Kasumi-1 (cell line): ENCODE measurements at regions not wholly inside any gene's neighbourhood (a gene's known extent, or its start where the extent isn't known, plus 50 kb on each side); places are given as distances from the start of the nearest gene placed in this dataset.
"Not testable (repeated sequence)": the region's sequence is repeated elsewhere in the genome, so short reads cannot be mapped to it uniquely, and the experiment has no call there.

Experiments used
- DNase-seq, 2 experiments: peaks; one replicate each; lab custom pipeline; 2025; lab: John Stamatoyannopoulos, UW

DNA sequence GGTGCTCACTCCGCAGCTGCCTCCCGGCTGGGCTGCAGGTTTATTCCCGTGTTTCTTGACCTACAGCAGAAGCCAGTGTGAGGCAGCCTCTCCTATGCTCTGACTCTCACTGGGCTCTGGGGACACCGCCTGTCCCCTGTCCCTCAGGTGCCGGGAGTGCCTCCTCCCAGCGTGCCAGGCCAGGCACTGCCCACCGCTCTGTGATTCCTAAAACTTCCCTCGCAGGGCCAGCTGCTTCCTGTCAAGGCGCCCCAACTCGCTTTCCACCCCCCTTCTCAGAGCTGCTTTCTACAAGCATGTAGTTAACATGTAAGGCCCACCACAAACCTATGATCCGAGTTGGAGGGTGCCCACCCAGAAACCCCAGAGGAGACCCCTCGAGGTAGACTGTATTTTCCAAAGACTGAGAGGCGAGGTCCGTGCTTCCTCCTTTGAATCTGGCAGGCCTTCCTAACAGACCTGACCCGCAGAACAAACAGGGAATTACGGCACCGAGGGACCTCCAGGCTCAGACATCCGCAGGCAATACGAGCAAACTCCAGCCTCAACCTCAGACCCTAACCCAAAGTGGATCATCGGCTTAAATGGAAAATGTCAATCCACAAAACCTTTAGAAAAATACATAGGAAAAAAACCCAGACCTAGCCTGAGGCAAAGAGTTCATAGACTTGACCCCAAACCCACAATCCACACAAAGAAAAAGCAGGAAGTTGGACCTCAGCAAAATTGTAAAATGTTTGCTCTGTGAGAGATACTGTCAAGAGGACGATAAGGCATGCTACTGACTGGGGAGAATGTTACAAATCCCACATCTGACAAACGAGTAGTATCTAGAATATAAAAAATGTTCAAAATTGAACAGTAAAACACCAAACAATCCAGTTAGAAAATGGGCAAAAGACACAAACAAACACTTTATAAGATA is 121.3 kb upstream of the IQSEC1 start:
- peak; percentile 17 to 40 for DNase-seq

DNA sequence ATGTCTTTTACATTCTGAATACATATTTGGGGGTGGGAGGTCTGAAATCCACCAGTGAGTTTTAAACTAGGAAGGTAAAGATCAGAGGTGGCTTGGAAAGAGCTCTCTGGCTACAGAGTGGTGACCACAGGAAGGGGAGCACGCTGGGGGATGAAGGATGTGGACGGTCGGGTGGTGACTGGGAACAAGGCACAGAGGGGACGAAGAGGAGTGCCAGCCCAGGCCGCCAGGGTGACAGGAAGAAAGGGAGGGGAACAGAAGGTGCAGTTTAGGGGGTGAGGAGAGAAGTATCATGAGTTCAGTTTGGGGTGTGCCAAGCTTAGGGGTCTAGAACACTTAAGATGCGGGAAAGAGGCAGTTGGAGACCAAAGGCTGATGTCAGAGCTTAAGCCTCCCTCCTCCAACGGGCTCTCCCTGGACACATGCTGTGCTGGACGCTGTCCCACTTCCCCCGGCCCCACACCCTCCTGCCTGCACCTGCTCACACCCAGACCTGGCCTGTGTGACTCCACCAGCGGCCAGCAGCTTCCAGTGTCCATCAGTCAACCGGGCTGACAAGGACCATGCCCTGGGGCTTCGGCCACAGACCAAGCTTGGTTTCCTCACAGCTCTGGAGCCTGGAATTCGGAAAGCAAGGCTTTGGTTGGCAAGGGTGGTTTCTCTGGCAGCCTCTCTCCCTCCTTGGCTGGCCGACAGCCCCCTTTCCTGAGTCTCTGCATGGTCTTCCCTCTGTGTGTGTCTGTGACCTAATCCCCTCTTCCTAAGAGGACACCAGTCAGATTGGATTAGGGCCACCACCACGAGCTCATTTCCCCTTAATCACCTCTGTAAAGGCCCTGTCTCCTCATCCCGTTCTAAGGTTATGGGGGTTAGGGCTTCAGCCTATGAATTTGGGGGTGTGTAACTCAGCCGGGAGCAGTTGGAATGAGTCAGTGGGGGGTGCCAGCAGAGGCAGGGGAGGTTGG is 120.4 kb upstream of the IQSEC1 start:
- no peak for DNase-seq

DNA sequence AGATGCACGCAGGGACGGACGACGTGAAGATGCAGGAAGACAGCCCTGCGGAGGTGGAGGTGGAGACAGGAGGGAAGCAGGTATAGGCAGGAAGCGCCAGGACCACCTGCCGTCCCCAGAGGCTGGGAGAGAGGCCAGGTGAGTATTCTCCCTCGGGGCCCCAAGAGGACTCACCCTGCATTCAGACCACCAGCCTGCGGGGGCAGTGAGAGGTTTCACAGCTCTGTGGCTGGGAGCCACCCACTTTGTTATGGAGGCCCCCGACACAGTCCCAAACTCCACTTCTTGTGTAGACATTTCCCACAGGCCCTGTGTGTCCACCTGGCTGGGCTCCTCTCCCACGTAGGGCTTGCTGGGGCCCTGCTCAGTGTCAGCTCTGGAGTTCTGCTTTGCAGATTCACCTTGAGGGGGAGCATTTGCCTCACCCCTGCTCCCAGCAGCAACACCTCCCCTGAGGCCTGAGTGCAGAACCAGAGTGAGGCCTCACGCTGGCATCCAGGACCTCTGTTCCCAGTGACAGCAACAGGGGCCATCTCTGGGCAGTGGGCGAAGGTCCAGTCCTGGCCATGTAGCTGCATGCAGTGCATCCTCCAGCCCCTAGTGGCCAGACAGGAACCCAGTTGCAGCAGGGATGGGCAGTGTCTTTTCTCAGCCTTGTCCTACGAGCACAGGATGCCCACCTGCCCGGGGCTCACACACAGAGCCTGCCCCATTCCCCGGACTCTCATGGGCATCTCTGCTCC is 119.4 kb upstream of the IQSEC1 start:
- DNase-seq = no peak

DNA sequence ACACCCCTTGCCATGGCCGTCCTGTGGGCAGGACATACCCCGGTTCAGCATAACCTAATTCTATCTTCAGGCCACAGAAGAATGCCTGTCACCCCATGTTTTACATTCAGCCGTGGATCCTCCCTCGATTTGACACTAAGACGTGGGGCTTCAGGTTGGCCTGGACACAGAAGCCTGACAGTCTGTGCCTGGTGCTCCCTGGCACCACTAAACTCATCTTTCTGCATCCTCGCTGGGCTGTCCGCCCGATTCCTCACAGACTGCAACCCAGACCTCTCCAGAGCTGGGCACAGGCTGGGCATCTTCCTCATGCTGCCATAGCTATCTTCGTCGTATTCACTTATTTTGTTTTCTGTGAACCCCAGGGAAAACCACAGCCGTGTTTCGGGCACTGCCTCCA is 117.8 kb upstream of the IQSEC1 start:
- DNase-seq = no peak

DNA sequence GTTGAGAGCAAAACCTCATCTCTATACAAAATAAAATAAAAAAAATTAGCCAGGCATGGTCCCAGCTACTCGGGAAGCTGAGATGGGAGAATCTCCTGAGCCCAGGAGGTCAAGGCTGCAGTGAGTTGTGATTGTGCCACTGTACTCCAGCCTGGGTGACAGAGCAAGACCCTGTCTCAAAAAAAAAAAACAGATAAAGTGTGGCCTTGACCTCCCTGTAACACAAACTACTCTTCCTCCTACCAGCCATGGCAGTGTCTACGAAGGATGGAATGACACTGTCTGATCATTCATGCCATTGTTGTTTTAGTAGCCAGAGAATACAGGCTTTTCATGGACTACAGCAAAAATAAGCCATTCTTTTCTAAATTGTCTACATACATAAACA is 117.1 kb upstream of the IQSEC1 start:
- no peak for DNase-seq

DNA sequence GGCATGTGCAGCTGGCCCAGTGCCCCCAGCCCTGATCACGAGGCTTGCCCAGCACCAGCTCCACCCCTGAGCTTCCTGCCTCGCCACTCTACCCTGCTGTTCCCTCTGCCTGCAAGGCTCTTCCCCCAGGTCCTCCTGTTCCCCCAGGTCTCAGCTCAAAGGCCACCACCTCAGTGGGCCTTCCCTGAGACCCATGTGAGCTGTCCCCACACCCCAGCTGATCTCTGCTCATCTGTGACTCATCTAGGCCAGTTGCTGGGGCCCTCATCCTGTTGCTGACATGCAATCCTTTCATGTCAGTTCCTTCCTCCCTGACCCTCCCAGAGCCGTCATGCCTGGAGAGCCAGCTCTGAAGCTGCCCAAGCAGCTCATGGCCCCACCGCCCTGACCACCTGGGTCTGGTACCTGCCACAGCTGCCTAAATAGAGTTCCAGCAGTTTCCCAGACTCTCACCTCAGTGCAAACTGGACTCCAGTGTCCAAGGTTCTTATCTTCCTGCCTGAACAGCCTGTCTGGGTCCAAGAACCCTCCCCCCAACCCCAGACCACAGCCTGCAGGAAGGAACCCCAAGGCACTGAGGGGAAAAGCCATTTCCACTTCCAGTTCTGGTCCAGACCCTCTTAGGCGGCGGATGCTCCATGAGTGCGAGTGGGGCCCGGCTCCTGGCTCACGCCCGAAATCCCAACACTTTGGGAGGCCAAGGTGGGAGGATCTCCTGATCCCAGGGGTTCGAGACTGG is 116.6 kb upstream of the IQSEC1 start:
- peak; percentile 53 to 54 for DNase-seq

DNA sequence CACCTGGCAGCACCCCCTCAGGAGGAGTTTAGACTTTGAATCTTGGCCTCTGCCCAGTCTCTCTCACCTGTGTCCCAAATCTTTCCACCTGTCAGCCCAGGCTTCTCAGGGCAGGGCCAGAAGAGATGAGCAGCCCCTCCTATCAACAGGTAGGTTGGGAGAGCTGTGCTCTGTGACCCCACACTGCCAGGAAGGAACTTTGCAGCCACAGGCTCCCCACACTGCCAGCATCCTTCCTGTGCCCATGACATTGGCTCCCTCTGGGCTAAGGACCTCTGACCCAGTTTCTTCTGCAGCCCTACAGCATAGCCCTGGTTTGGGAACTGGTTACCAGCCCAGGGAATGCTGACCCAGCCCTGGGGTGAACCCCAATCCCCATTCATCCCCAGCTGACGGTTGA is 115.7 kb upstream of the IQSEC1 start:
- DNase-seq = no peak

DNA sequence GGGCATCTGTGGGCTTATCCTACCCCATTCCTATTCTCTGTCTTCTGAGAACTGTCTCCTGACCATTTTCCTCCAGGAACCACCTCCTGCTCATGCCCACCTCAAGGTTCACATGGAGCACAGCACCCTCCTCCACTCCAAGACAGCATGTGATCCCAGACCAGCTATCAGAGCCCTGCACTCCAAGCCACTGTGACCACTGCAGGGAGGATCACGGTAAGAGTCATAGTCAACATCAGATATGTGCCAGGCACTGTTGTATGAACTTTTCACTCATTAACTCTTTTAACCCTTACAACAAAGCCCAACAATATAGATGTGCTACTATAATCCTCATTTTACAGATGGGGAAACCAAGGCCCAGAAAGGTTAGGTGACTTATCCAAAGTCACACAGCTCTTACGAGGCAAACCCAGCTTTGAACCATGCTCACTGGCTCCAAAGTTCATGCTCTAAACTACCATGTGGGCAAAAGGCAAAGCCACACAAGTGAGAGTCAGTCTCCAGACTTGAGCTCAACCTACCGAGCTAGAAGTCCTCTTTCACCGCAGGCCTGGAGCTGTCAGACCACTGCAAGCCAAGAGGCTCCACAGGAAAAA is 115.1 kb upstream of the IQSEC1 start:
- DNase-seq = no peak

DNA sequence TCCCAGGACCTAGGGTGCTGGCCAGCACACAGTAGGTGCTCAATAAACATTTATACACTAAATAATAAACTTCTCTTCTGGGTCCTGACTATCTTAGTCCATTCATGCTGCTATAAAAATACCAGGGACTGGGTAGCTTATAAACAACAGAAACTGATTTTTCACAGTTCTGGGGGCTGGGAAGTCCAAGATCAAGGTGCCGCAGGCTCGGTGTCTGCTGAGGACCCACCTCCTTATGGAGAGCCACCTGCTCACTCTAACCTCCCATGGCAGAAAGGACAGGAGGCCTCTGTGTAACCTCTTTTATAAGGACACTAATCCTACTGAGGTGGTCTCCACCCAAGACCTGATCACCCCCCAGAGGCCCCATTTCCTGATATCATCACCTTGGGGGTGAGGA is 114.4 kb upstream of the IQSEC1 start:
- DNase-seq = no peak

DNA sequence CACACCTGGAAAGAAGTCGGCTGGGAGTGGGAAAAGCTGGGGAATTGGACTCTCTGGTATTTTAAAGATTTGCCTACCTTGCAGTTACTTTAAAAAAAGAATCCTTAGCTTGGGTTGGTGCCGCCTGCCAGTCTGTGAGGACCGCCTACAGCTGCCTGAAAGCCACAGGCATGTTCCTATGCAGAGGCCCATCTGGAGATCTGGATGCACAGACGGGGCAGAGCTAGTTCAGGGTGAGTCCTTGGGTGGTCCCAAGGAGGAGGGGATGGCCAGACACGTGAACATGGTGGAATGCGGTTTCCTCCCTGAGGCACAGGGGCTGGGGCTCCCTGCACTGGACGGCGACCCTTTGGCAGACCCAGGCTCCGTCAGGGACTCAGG is 113.2 kb upstream of the IQSEC1 start:
- no peak for DNase-seq

DNA sequence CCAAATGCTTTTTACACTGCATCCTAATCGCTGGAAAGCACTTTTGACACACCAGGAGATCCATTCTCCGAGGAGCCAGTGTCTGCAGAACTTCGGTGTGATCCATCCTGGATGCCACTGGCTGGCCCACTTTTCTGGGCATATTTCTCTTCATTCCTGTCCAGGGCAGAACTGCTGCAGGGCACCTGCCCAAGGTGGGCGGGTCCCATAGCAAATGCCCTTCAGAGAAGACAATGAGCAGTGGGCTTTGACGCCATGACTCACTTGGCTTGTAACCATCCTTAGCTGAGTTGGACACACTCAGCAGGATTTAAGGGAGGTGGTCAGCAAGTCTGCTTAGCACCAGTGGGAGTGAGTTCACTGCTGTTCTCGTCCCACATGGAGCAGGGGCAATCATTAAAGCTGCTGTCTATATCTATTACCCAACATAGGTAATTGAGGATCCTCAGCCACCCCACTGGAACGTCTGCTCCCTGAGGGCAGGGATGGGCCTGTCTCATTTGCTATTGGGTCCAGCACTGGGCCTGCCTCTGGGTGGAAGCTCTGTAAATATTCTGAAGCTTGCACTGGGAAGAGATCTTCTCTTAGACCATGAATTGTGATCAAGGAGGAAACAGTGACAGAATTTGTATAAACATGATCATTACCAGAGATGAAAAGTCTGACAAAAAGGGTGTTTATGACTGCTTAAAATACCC is 112.7 kb upstream of the IQSEC1 start:
- no peak for DNase-seq

DNA sequence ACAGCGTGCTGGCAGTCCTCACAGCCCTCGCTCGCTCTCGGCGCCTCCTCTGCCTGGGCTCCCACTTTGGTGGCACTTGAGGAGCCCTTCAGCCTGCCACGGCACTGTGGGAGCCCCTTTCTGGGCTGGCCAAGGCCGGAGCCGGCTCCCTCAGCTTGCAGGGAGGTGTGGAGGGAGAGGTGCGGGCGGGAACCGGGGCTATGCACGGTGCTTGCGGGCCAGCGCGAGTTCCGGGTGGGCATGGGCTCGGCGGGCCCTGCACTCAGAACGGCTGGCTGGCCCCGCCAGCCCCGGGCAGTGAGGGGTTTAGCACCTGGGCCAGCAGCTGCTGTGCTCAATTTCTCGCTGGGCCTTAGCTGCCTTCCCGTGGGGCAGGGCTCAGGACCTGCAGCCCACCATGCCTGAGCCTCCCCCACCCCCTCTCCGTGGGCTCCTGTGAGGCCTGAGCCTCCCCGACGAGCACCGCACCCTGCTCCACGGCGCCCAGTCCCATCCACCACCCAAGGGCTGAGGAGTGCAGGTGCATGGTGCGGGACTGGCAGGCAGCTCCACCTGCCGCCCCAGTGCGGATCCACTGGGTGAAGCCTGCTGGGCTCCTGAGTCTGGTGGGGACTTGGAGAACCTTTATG is 106.5 kb upstream of the IQSEC1 start:
- DNase-seq = not testable (repeated sequence)

DNA sequence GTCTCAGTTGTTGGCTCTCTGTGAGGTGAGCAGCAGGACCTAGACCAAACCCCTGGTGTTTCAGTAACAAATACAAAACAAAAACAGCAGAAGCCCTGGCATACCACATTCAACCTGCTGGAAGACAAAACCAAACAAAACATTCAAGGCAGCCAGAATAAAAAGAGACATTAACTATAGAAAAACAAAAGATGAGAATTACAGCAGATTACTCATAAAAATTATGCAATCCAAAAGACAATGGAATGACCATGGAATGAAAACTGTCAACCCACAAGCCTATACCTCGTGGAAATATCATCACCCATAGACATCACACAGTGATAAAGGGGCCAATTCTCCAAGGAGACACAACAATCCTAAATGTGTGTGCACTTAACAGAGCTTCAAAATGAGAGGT is 106.0 kb upstream of the IQSEC1 start:
- no peak for DNase-seq

DNA sequence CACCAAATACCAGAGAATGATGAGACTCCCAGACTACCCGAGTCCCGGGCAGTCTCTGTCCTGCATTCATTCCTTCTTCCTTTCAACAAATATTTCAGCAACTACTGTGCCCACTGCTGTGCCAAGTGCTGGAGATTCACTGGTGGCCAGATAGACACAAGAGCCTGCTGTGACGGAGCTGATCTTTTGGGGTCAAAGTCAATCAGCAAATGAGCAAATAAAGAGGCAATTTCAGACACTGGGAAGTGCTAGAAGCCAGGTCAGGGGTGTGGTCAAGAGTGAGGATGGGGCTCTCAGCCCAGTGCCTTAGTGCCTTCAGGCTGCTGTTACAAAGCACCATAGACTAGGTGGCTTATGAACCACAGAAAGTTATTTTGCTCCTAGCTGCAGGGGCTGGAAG is 104.9 kb upstream of the IQSEC1 start:
- DNase-seq = no peak

DNA sequence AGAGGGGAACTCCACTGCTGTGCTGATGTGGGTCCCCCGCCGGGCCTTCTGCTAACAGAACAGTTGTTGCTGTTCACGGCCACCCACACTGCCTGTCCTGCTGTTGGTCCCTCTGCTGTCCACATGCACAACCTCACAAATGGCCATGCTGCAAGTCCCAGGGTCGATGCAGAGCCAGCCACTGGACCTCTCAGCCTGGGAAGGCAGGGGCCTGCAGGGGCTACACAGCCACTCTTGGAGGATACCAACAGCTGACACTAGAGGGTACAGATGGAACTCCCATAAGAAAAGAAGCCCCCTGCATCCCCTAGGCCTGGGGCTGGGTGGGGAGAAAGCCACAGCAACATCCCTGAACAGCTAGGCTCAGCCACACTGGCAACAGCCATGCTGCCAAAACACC is 104.4 kb upstream of the IQSEC1 start:
- no peak for DNase-seq

DNA sequence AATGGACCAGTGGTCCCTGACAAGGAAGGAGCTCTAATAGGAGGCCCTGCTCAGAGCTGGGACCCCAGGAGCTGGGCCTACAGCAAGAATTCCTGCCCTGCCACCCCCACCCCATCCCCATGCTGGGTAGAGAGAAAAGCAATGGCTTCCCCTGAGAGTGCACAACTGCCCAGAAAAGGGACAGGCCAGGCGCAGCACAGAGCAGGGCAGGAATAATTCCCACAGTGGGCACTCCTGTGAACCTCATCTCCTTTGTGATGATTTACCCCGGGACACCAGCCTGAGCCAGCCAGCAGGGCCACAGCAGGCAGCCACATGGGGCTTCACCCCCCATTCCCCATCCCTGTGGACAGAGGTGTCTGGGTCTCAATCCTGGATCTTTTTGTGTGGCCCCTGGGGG is 104.0 kb upstream of the IQSEC1 start:
- DNase-seq = no peak

DNA sequence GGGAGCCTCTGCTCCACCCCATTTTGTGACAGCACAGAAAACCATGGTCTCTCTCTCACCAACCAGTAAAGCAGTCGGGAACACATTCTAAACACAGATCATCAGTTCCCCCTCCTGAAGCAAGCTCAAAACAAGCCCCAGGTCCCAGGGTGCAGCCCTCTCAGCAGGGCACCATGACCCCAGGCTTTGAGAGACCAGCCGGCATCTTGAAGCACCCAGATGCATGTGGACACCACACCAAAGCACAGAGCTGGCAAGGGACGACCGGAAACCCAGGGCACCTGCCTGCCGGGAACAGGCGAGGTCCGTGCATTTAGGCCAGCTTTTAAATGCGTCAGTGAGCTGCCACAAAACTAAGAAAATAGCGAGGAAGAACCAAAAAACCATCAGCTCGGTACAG is 103.2 kb upstream of the IQSEC1 start:
- no peak for DNase-seq

DNA sequence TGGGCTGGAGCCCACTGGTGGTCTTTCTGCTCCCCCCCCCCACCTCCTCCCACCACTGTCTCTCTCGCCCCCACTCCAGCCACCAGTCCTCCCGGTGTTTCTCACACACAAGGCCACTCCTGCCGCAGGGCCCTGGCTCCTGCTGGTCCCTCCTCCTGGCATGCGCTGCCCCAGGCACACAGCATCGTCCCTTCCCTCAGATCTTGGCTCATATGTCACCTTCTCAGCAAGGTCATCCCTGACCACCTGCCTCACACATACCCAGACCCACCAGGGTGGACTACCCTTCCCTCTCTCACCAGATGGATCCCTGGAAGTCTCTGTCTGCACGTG is 101.5 kb upstream of the IQSEC1 start:
- DNase-seq = no peak

DNA sequence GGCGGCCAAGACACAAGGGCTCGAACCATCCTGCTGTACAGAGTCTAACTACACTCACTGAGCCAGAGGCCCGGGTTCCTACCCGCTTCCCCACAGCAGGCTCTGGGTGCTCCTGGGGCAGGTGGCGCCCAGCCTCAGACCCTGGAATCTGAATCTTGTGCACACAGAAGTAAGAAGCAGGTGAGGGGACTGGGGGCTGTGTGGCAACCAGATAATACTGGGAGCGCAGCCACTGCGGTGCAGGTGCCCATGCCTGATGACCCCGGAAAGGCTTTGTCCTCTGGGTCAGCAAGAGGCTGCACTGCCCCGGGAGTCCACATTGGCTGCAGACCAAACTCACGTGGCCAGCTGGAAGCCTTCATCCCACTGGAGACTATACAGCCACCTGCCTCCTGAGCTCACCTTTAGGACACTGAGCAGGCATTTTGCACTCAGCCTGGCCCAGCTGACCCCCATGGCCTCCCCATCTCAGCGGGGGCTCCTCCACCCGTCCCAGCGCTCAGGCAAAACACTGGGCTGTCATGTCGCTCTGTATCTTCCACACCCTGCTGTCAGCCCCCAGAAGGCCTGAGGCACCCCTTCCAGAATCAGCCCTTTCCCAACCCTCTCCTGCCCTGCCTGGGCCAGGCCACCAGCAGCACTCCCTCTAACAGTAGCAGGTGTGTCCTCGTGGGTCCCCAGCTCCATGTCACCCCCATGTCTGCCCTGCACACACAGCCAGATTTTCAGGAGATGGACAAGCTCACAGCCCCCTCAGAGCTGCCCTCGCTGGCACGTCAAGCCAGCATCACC is 101.0 kb upstream of the IQSEC1 start:
- DNase-seq = no peak
